ENCODE measurements at regions not wholly inside any gene's neighbourhood (a gene's known extent, or its start where the extent isn't known, plus 50 kb on each side); places are given as distances from the start of the nearest gene placed in this dataset.

- Histone ChIP-seq H3K9me2 (replicated peaks; ENCODE audit: low read length) (no peaks in the 10 kb centered on the region), H2AFZ (ENCODE audit: low read length) (no peak overlapping the region), H4K20me1 (ENCODE audit: low read length) (no peaks in the 10 kb centered on the region), H3K4me2 (ENCODE audit: low read length) (no peak overlapping the region), H3K4me1 (ENCODE audit: insufficient read depth, low read length) (peaks cover 12% of the 10 kb centered on the region; the same call in 1 of the 2 replicates), H3K79me2 (ENCODE audit: low read length) (no peaks in the 10 kb centered on the region), H3K9me3 (ENCODE audit: low read length) (no peaks in the 10 kb centered on the region), H3K27me3 (ENCODE audit: low read length) (no peaks in the 10 kb centered on the region), H3K36me3 (ENCODE audit: low read depth, low read length) (no peaks in the 10 kb centered on the region), H3K27ac (ENCODE audit: low read length) (no peak overlapping the region), H3K4me3 (ENCODE audit: low read length) (no peak overlapping the region), H3F3A (ENCODE audit: low read length, unreplicated experiment) (no peaks in the 10 kb centered on the region), H3K9ac (ENCODE audit: low read length) (no peak overlapping the region)
- no peak for DNase-seq
- ChIA-PET CTCF (no interaction called here), POLR2A (ENCODE audit: unreplicated experiment) (no interaction called here)
- ATAC-seq, result no peak
- TF ChIP-seq EZH2phosphoT487 (IDR thresholded peaks at IDR 0.05; ENCODE audit: borderline replicate concordance, low read length) (no peak), EZH2 (IDR thresholded peaks at IDR 0.05; ENCODE audit: low read length, unreplicated experiment) (no peak)
- intact Hi-C loops (cut with micrococcal nuclease), result no loop called here
- no TSS peak for BruUV-seq (replicated peaks)
Observed at GRCh38 chr6:148226284-148226683, 116.4 kb upstream of the SASH1 start.

- ChIA-PET CTCF (no interaction called here), POLR2A (ENCODE audit: unreplicated experiment) (no interaction called here)
- Histone ChIP-seq H3F3A (ENCODE audit: low read length, unreplicated experiment) (no peaks in the 10 kb centered on the region), H3K4me3 (ENCODE audit: low read length) (no peak overlapping the region), H3K9me2 (replicated peaks; ENCODE audit: low read length) (no peaks in the 10 kb centered on the region), H3K9me3 (ENCODE audit: low read length) (no peaks in the 10 kb centered on the region), H3K79me2 (ENCODE audit: low read length) (no peaks in the 10 kb centered on the region), H4K20me1 (ENCODE audit: low read length) (no peaks in the 10 kb centered on the region), H3K27me3 (ENCODE audit: low read length) (no peaks in the 10 kb centered on the region), H3K9ac (ENCODE audit: low read length) (no peak overlapping the region), H3K4me2 (ENCODE audit: low read length) (no peak overlapping the region), H2AFZ (ENCODE audit: low read length) (no peak overlapping the region), H3K27ac (ENCODE audit: low read length) (no peak overlapping the region), H3K36me3 (ENCODE audit: low read depth, low read length) (no peaks in the 10 kb centered on the region), H3K4me1 (ENCODE audit: insufficient read depth, low read length) (peaks cover 10% of the 10 kb centered on the region; the same call in 1 of the 2 replicates)
- BruUV-seq (replicated peaks), result no TSS peak
- peak; percentile 15; the same call in 1 of the 2 replicates for ATAC-seq
- DNase-seq, result peak; percentile 45
- no peak for TF ChIP-seq EZH2phosphoT487 (IDR thresholded peaks at IDR 0.05; ENCODE audit: borderline replicate concordance, low read length)
- TF ChIP-seq CTCF (conservative IDR thresholded peaks at IDR 0.05; ENCODE audit: low read depth, low read length), result no peak
- TF ChIP-seq EZH2 (IDR thresholded peaks at IDR 0.05; ENCODE audit: low read length, unreplicated experiment), result no peak
- intact Hi-C loops (cut with micrococcal nuclease), result no loop called here
Observed at GRCh38 chr6:148231572-148231971, 111.1 kb upstream of the SASH1 start.

- Histone ChIP-seq H3K9ac (ENCODE audit: low read length) (no peak overlapping the region), H2AFZ (ENCODE audit: low read length) (no peak overlapping the region), H3K9me3 (ENCODE audit: low read length) (no peaks in the 10 kb centered on the region), H3F3A (ENCODE audit: low read length, unreplicated experiment) (no peaks in the 10 kb centered on the region), H3K27ac (ENCODE audit: low read length) (no peak overlapping the region), H3K36me3 (ENCODE audit: low read depth, low read length) (no peaks in the 10 kb centered on the region), H3K79me2 (ENCODE audit: low read length) (no peaks in the 10 kb centered on the region), H3K4me1 (ENCODE audit: insufficient read depth, low read length) (peaks cover 10% of the 10 kb centered on the region; the same call in 1 of the 2 replicates), H3K4me3 (ENCODE audit: low read length) (no peak overlapping the region), H3K9me2 (replicated peaks; ENCODE audit: low read length) (no peaks in the 10 kb centered on the region), H4K20me1 (ENCODE audit: low read length) (no peaks in the 10 kb centered on the region), H3K4me2 (ENCODE audit: low read length) (no peak overlapping the region), H3K27me3 (ENCODE audit: low read length) (no peaks in the 10 kb centered on the region)
- no TSS peak for BruUV-seq (replicated peaks)
- intact Hi-C loops (cut with micrococcal nuclease), result no loop called here
- ChIA-PET CTCF (interaction anchor here (0.7 kb wide), 1 partner anchor 1310 kb away, joined by 3 read pairs; no protein-coding TSS in a partner anchor), POLR2A (ENCODE audit: unreplicated experiment) (no interaction called here)
- no peak for TF ChIP-seq EZH2phosphoT487 (IDR thresholded peaks at IDR 0.05; ENCODE audit: borderline replicate concordance, low read length)
- TF ChIP-seq CTCF (conservative IDR thresholded peaks at IDR 0.05; ENCODE audit: low read depth, low read length), result no peak
- no peak for TF ChIP-seq EZH2 (IDR thresholded peaks at IDR 0.05; ENCODE audit: low read length, unreplicated experiment)
- ATAC-seq, result 0 out of 2 replicates have a peak, but pooled peaks have one; percentile 42
- peak; percentile 18 for DNase-seq
Observed at GRCh38 chr6:148235446-148235845, 107.2 kb upstream of the SASH1 start.

All from PC-3 (cell line).